ENCODE measurements at regions not wholly inside any gene's neighbourhood (a gene's known extent, or its start where the extent isn't known, plus 50 kb on each side); places are given as distances from the start of the nearest gene placed in this dataset.

DNA sequence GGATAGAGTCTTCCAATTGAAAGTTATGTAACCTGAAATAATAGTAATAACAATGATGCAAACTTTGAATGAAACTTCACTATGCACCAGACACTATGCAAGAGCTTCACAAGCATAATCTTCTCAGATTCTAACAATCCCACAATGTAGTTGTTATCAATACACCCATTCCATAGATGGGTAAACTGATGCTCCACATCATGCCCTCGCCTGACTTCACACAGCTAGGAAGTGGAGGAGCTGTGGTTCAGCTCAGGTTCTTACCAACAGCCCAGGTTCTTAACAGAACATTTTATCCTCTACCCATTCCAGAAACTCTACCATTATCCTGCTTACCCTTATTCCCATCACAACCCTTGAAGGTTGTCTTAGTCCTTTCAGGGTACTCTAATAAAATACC, 50.4 kb upstream of the HMGXB4 start:
- no peak overlapping the region for H3K27ac Mint-ChIP-seq
- ChIA-PET CTCF (no interaction called here), POLR2A (no interaction called here)
- no peak for DNase-seq
- no peak for ATAC-seq (ENCODE audit: poor library complexity)
- no peaks in the 10 kb centered on the region for H3K36me3 ChIP-seq (ENCODE audit: insufficient read depth, low read length)
- no peak overlapping the region for H3K4me3 ChIP-seq (ENCODE audit: low read length)
- no peaks in the 10 kb centered on the region for H3K9me3 Mint-ChIP-seq
- H3K36me3 Mint-ChIP-seq (ENCODE audit: low read depth) = no peaks in the 10 kb centered on the region
- H3K9me3 ChIP-seq (ENCODE audit: control insufficient read depth in 1 of 2, insufficient read depth in 1 of 2, low read length in 2 of 2) = no peaks in the 10 kb centered on the region
- no peak overlapping the region for H3K4me3 Mint-ChIP-seq
- peaks cover 5 to 6% of the 10 kb centered on the region in 2 experiments for H3K27me3 ChIP-seq (ENCODE audit: control insufficient read depth in 1 of 2, insufficient read depth in 2 of 2, low read length in 2 of 2)
- intact Hi-C loops (cut with DNase I, micrococcal nuclease) = no loop called here
- H3K27me3 Mint-ChIP-seq = peaks cover 45% of the 10 kb centered on the region
- H3K4me1 Mint-ChIP-seq (ENCODE audit: low read depth) = no peaks in the 10 kb centered on the region
- H3K27ac ChIP-seq (ENCODE audit: low read depth in 1 of 2, low read length in 2 of 2) = no peak overlapping the region
- TF ChIP-seq, protein P1, sequence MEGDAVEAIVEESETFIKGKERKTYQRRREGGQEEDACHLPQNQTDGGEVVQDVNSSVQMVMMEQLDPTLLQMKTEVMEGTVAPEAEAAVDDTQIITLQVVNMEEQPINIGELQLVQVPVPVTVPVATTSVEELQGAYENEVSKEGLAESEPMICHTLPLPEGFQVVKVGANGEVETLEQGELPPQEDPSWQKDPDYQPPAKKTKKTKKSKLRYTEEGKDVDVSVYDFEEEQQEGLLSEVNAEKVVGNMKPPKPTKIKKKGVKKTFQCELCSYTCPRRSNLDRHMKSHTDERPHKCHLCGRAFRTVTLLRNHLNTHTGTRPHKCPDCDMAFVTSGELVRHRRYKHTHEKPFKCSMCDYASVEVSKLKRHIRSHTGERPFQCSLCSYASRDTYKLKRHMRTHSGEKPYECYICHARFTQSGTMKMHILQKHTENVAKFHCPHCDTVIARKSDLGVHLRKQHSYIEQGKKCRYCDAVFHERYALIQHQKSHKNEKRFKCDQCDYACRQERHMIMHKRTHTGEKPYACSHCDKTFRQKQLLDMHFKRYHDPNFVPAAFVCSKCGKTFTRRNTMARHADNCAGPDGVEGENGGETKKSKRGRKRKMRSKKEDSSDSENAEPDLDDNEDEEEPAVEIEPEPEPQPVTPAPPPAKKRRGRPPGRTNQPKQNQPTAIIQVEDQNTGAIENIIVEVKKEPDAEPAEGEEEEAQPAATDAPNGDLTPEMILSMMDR (IDR thresholded peaks at IDR 0.05) = no peak
- no peaks in the 10 kb centered on the region for H3K4me1 ChIP-seq (ENCODE audit: insufficient read depth, low read length)

Data from CD4-positive, alpha-beta T cell (primary cell).